ENCODE measurements at regions not wholly inside any gene's neighbourhood (a gene's known extent, or its start where the extent isn't known, plus 50 kb on each side); places are given as distances from the start of the nearest gene placed in this dataset.
"Not testable (repeated sequence)": the region's sequence is repeated elsewhere in the genome, so short reads cannot be mapped to it uniquely, and the experiment has no call there.

DNA sequence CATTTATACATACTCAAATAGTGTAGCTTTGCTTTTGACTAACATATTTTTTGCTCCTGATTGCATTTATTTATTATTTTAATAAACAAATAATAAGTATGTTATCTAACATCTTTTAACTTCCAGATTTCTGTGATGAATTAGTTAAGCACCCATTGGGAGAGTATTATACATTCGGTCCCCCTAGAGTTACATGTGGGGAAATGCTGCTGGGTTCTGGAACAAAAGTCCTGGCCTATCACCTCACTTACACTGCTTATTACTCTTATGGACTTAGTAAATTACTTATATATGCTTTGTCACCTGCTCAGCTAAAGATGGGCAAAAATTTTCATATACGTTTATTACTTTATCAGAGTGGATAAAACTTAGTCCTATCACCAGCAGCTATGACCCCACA lies 1163.0 kb downstream of the FAM181B start:
- DNase-seq (ENCODE audit: low spot score): no peak

DNA sequence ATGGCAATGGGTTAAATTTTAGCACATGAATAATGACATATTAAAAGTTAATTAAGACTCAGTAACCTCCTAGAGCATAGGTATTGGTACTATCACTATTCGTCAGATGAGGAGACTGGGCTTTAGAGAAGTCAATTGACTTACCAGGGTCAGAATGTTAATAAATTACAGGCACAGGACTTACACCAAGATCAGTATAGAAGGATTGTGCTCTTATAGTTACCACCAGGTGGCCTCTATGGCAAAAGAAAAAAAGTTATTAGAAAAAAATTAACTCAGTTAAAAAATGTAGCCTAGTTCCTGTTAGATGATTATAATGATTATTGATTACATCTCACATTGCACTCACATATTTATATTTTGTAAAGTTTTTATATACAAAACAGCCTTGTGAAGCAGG lies 1163.7 kb downstream of the FAM181B start:
- no peak for DNase-seq (ENCODE audit: low spot score)

DNA sequence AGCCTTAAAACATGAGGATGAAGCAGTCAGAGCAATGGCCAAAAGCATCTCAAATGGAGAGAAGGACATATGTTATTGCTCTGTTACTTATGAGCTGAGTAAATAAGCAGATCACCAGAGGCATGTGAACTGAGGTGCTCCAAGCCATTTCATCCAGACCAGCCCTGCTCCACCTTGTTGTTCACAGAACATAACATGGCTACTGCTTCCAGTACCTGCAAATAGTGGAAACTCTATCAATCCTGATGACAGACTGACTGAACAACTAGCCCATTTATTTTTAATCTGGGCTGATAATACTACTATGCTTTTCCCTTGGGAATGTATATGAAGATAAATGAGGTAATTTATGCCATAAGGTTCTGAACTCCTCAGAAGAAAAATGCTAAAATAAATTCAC lies 1164.7 kb downstream of the FAM181B start:
- no peak for DNase-seq (ENCODE audit: low spot score)

DNA sequence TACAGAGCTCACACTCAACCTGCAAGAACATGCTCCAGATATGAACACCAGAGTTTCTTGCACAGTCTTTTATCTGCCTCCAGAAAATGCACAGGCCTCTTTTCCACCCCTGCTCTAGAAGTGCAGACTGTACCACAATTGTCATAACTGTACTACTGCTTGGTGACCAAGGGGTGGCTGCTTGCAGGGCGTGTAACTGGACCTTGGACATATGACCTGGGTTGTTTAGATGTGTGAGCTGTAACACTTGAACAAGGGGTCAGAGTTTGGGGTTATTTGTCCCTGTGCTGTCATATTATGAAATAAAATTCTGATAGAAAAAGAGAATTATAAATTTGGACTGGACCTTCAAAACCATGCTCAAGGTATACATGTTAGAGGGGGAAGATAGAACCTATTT lies 1185.5 kb downstream of the FAM181B start:
- no peak for DNase-seq (ENCODE audit: low spot score)

DNA sequence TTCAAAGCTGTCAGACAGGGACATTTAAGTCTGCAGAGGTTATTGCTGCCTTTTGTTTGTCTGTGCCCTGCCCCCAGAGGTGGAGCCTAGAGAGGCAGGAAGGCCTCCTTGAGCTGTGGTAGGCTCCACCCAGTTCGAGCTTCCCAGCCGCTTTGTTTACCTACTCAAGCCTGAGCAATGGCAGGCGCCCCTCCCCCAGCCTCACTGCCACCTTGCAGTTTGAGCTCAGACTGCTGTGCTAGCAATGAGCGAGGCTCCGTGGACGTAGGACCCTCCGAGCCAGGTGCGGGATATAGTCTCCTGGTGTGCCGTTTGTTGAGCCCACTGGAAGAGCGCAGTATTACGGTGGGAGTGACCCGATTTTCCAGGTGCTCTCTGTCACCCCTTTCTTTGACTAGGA lies 1193.9 kb downstream of the FAM181B start:
- DNase-seq (ENCODE audit: low spot score): not testable (repeated sequence)

DNA sequence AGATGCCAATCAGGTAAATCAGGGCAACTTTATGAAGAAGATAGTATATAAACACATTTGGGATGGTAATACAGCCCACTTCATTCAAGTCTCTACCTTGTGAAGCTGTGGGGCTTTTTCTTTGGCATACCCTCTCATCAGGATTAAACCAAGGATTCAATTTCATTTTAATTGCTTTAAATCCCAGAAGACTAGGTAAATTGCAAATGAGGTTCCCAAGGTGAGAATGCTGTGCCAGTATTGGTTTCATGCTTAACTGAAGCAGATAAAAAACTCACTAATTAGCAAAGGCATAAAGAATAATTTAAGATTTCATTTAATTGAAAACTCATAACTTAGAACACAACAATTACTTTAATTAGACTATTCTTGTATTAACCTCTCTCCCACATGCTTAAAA lies 1218.1 kb downstream of the FAM181B start:
- DNase-seq (ENCODE audit: low spot score): no peak

DNA sequence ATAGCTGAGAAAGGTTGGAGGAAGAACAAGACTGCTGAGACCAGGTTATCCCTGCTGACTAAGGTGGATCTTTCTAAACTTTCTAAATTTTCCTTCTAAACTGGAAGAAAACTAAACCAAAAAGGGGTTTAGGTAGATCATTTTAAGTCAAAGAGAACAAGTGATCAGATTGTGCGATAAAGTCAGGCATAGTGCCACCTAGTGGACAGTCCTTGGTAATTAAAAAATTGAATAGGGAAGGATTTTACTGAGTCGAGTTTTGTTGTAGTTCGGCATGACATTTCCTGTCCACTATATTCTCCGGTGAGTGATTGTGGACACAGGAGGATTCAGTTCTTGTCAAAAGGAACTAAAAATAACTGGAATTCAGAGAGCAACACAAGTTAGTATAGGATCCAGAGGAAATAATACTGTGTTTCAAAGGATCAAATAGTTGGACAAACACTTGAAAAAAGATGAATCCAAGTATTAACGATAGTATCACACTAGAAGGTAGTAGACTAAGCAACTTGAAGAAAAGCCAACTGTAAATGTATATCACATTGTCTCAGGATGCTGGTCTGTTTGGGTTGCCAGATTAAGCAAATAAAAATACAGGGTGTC lies 1236.4 kb downstream of the FAM181B start:
- peak; percentile 29 for DNase-seq (ENCODE audit: low spot score)

DNA sequence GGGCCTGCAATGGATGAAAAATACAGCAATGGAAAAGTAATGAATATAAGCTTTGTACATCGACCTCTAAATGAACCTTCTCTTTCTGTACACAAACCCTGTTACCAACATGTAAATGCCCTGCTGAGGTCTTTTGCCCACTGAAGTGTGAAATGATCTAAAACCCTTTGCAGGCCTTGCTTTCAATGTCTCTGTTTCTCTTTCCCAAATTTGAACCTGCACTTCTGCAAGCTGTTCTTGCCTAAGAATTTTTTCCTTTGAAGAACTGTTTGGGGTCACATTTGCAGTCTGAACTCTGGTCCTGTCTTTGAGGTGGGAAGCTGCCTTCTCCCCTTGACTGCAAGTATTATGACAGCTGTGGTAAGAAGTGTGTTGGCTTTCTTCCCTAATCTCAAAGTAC lies 1237.1 kb downstream of the FAM181B start:
- DNase-seq (ENCODE audit: low spot score): no peak

DNA sequence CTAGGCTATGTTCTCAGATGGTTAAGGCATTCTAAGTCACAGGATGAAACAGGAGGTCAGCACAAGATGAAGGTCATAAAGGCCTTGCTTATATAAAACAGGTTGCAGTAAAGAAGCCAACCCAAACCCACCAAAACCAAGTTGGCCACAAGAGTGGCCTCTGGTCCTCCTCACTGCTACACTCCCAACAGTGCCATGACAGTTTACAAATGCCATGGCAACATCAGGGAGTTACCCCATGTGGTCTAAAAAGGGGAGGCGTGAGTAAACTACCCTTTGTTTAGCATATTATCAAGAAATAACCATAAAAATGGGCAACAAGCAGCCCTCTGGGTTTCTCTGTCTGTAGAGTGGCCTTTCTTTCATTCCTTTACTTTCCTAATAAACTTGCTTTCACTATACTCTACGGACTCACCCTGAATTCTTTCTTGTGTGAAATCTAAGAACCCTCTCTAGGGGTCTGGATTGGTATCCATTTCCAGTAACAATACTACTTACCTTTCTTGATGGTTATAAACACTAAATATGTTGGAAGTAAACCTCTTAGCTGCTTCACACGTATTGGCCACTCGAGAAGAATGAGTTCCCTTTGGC lies 1237.9 kb downstream of the FAM181B start:
- no peak for DNase-seq (ENCODE audit: low spot score)

DNA sequence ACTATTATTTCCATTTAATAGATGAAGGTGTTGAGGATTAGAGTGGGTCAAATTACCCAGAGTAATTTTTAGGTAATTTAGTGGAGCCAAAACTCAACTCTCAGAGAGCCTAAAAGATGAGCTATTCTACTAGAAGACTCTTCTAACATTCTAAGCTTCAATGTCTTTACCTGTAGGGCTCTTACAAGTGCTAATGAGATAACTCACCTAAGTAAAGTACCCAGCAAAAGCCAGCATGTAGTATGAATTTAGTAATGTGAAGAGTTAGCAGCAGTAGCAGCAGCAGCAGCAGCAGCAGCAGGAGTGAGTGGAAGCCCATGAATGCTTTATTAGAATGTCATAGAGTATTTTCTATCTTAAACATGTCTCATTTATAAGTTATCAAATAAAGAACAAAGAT lies 1239.2 kb downstream of the FAM181B start:
- no peak for DNase-seq (ENCODE audit: low spot score)

DNA sequence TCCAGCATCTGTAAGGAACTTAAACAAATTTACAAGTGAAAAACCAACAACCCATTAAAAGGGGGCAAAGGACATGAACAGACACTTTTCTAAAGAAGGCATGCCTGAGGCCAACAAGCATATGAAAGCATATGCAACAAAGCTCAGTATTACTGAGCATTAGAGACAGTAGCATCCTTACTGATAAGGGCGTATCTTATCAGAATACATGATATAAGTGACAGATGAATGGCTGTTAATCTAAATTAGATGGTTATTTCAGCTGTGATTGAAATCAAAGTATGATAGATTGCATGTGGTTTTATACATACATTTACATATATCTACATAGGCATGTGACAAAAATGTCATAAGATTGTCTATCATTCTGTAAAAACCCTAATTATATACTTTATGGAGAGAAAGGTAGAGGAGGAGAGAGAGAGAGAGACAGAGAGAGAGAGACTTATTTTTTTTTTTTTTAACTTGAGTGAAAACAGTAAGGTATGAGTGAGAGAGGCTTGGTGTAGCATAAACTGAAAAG lies 1240.7 kb downstream of the FAM181B start:
- no peak for DNase-seq (ENCODE audit: low spot score)

DNA sequence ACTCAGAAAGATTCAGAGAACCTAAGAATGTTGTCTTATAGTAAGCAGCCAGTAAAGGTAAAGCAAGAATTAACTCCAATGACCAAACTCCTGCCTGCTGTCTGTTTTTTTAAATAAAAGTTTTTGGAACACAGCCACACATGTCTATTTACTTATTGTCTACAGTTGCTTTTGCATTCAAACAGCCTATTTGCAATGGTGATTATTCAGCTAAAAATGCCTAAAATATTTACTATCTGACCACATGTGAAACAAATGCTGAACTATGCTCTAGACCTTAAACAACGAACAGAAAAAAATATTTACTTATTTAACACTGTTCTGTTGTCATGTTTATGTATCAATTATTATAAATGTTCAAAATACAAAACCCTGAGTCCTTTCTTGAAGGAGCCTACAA lies 1246.6 kb downstream of the FAM181B start:
- DNase-seq (ENCODE audit: low spot score): no peak

DNA sequence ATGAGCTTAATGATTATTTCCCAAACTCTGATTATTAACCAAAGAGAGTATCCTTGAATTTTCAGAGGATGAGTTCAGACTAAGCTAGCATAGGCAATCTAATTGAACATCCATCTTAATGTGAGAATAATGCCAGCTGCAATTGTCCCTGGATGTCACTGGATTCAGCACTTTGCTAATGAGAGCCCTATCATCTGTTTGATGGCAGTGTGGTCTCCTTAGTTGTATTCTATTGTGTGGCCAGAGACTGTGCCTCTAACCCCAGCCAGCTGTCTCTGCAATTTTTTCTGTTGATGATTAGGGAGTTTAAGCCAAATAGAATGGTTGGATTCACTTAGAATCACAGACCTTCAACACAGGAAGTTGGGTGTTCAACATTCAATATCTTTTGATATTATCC lies 1249.5 kb downstream of the FAM181B start:
- no peak for DNase-seq (ENCODE audit: low spot score)

DNA sequence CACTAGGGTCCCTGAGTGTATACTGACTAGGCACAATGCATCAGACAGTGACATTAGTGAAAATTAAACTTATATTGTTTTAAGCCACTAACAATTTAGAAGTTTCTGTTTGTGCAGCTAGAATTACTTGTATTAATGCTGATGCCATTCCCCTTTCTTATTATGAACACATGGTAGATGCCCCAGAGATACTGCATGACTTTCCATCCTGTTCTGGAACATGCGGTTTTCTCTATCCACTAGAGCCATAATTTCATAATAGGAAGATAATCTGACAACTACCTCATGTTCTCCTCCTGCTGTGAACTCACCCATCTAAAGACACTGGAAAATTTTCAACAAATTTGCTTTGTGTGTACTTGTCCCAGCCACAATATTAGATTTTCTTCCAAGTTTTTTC lies 1256.4 kb downstream of the FAM181B start:
- no peak for DNase-seq (ENCODE audit: low spot score)

DNA sequence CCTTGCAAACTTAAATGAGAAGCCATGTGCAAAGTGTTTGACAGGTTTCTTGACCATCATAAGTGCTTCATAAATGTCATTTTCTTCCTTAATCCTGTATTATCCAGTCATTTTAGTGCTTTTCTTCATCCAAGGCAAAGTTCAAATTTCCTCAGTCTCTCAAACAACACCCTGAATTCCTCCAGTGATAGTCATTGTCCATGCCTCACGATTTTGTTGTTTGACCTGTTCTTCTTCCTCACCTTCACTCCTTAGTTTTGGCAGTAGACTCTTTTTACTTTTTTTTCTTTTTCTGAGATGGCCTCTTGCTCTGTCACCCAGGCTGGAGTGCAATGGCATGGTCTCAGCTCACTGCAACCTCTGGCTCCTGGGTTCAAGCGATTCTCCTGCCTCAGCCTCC lies 1257.3 kb downstream of the FAM181B start:
- no peak for DNase-seq (ENCODE audit: low spot score)

DNA sequence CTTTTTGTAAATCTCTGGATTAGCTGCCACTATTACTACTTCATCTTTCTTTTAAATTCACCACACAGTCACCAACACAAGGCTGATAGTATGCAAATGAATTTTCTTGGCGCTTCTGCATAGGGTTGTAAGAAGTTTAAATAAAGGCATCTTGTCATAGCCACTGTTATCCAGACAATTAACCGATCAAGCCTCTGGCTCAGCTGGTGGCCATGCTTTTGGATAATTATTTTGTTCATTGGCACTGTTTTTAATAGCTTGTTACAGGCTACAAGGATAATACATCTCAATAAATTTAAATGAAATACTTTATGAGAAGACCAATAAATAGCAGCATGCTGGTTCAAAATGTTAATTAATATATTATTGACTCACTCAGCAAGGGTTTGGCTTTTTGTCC lies 1261.0 kb downstream of the FAM181B start:
- DNase-seq (ENCODE audit: low spot score): no peak

DNA sequence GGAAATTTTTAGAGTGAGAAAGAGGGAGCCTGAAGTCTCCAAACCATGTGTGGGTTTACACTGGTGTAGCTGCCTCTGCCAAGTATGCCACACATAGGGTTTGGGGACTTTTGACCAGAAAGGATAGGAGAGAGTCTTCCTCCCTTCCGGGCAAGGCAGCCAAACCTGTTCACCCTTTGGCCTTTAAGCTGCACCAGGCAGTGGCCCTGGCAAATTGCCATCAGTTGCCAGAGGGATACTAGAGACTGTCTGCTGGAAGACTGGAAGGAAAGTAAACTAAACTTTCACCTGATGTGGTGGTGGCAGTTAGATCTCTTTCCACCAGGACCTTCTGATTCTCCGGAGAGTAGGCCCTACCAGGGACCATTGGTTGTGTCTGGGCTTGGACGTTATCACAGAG lies 1263.2 kb downstream of the FAM181B start:
- DNase-seq (ENCODE audit: low spot score): no peak

DNA sequence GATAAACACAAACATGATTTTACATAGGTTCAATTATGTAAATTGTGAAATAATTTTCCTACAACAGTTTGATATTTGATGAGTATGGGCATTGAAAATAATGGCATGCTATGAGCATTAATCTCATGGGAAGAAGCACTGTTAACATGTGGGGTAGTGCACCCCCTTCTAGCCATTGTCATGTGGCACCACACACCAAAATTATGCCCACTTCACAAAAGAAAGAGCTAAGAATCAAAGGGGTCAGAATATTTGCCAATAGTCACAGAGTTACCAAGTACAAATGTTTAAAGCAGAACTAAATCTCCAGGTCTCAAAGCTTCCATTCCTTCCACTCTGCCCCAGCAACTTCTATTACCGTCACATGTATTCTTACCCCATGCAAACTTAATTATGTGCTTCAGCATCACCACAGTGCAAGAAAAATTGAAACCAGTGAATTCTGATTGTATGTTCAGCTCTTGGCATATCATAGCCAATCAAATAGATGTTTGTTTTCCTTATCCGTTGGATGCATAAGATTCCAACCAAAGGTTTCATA lies 1273.8 kb downstream of the FAM181B start:
- DNase-seq (ENCODE audit: low spot score): no peak

DNA sequence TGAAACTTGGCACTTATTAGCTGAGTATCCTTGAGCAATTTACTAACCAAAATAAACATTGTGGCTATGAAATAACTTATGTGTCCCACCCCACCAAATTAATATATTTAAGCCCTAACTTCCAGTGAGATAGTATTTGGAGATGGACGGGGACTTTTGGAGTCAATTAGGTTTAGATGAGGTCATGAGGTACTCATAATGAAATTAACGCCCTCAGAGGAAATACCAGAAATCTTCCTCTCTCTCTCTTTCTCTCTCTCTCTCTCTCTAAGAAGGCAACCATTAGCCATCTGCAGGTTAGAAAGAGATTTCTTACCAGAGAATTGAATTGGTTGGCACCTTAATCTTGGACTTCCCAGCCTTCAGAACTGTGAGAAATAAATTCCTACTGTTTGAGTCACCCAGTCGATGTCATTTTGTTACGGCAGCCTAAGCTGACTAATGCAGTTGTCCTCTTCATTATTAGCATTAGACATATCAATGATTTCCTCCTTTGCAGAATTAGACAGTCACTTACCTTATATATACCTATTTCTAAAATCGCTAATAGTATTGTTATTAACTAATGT lies 1284.0 kb downstream of the FAM181B start:
- DNase-seq (ENCODE audit: low spot score): no peak

DNA sequence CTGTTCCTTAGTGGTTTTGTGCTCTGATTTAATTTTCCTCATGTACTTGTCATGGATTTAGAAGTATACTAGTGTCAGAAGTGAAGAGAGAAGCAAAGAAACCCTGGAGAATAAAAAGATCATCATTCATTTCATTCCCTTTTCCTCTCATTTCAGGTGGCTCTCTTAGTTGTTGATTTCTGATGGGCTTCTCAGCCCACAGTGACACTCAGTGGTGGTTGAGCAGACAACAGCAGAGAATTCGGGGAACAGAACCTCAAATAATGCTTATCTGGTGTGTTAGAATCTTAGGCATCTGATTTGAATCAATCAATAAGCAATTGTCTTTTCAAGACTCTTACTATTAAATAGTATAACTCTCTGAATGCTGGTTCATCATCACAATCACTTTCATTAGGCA lies 1289.4 kb downstream of the FAM181B start:
- no peak for DNase-seq (ENCODE audit: low spot score)

DNA sequence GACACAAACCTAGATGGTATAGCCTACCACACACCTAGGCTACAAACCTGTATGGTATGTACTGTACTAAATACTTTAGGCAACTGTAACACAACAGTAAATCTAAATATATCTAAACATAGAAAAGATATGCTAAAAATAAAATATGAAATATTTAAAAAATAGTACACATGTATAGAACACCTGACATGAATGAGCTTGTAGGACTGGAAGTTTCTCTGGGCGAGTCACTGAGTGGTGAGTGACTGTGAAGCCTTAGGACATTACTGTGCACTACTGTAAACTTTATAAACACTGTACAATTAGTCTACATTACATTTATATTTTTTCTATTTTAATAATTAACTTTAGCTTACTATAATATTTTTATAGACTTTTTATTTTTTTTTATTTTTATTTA lies 1301.3 kb downstream of the FAM181B start:
- no peak for DNase-seq (ENCODE audit: low spot score)

DNA sequence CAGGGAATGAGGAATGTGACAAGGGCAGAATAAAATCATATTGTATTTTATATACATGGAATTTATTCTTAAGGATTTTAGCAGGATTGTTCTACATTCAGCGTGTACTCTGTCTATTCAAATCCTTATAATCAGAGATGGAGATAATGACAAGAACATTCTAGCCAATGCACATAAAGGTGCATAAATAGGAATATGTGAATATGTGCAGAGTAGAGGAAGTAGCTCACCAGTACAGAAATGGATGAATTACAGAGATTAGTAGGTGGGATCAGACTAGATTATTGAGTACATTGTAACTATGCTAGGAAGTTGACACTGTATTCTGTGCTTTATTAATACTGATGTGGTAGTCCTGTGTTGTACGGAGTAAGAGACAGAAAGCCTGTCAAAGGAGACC lies 1308.8 kb downstream of the FAM181B start:
- DNase-seq (ENCODE audit: low spot score): no peak

DNA sequence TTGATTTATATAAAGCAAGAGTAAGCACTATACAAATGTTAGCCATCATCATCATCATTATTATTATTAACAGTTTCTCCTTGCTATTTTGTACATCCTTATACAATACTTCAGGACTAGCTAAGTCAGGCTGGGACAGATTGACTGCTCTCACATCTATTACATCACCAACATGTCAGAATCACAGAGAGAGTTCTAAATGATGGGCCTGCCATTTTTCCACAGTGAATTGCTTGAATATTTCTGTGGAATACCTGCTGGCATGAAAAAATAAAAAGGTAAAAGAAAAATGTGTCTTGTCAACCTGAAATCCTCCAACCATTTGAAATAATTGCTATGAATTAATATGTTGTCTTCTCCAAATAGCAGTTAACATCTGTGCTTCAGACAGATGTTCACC lies 1311.3 kb downstream of the FAM181B start:
- no peak for DNase-seq (ENCODE audit: low spot score)
